ENCODE measurements at regions not wholly inside any gene's neighbourhood (a gene's known extent, or its start where the extent isn't known, plus 50 kb on each side); places are given as distances from the start of the nearest gene placed in this dataset.
A peak's percentile ranks its signal among the peaks of the same experiment; 100 is the strongest.

GRCh38 chrX:9087271-9088040 is 53.5 kb upstream of the FAM9B start:
- TF ChIP-seq, protein P1, sequence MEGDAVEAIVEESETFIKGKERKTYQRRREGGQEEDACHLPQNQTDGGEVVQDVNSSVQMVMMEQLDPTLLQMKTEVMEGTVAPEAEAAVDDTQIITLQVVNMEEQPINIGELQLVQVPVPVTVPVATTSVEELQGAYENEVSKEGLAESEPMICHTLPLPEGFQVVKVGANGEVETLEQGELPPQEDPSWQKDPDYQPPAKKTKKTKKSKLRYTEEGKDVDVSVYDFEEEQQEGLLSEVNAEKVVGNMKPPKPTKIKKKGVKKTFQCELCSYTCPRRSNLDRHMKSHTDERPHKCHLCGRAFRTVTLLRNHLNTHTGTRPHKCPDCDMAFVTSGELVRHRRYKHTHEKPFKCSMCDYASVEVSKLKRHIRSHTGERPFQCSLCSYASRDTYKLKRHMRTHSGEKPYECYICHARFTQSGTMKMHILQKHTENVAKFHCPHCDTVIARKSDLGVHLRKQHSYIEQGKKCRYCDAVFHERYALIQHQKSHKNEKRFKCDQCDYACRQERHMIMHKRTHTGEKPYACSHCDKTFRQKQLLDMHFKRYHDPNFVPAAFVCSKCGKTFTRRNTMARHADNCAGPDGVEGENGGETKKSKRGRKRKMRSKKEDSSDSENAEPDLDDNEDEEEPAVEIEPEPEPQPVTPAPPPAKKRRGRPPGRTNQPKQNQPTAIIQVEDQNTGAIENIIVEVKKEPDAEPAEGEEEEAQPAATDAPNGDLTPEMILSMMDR (IDR thresholded peaks at IDR 0.05; ENCODE audit: control insufficient read depth, extremely low read depth, insufficient read depth): no peak
- H3K4me3 ChIP-seq (ENCODE audit: low read depth, low read length): no peak overlapping the region
- DNase-seq (ENCODE audit: low read depth): no peak

- TF ChIP-seq, protein P1 (IDR thresholded peaks at IDR 0.05; ENCODE audit: control insufficient read depth, extremely low read depth, insufficient read depth): no peak
- no peak for DNase-seq (ENCODE audit: low read depth)
- no peak overlapping the region for H3K4me3 ChIP-seq (ENCODE audit: low read depth, low read length)
Measured at GRCh38 chrX:9088896-9089295, 55.0 kb upstream of the FAM9B start.

GRCh38 chrX:9090766-9091165 is 56.8 kb upstream of the FAM9B start:
- DNase-seq (ENCODE audit: low read depth): no peak
- no peak overlapping the region for H3K4me3 ChIP-seq (ENCODE audit: low read depth, low read length)
- TF ChIP-seq, protein P1 (IDR thresholded peaks at IDR 0.05; ENCODE audit: control insufficient read depth, extremely low read depth, insufficient read depth): no peak

- H3K4me3 ChIP-seq (ENCODE audit: low read depth, low read length): no peak overlapping the region
- TF ChIP-seq, protein P1 (IDR thresholded peaks at IDR 0.05; ENCODE audit: control insufficient read depth, extremely low read depth, insufficient read depth): no peak
- DNase-seq (ENCODE audit: low read depth): no peak
Measured at GRCh38 chrX:9091258-9091657, 57.3 kb upstream of the FAM9B start.

GRCh38 chrX:9102956-9103355 is 69.0 kb upstream of the FAM9B start:
- TF ChIP-seq, protein P1 (IDR thresholded peaks at IDR 0.05; ENCODE audit: control insufficient read depth, extremely low read depth, insufficient read depth): no peak
- peak; percentile 87 for DNase-seq (ENCODE audit: low read depth)
- no peak overlapping the region for H3K4me3 ChIP-seq (ENCODE audit: low read depth, low read length)

DNA sequence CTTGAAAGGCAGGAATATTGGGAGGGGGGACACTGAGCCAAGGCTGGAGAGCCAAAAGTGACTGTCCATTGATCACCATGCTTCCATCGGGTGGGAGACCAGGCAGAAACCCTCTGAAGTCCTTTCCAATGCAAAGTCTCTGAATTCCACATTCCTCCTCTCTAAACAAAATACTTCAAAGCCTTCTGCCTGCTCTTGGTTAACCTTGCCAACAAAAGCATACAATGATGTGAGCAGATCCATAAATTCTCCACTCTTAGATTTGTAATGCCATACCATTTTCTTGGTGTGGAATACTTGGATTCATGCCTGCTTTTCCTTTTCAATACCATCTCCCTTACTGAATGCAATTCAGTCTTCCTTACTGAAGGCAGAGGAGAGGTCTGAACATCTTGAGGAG is 74.1 kb upstream of the FAM9B start:
- no peak overlapping the region for H3K4me3 ChIP-seq (ENCODE audit: low read depth, low read length)
- no peak for DNase-seq (ENCODE audit: low read depth)
- TF ChIP-seq, protein P1 (IDR thresholded peaks at IDR 0.05; ENCODE audit: control insufficient read depth, extremely low read depth, insufficient read depth): no peak

DNA sequence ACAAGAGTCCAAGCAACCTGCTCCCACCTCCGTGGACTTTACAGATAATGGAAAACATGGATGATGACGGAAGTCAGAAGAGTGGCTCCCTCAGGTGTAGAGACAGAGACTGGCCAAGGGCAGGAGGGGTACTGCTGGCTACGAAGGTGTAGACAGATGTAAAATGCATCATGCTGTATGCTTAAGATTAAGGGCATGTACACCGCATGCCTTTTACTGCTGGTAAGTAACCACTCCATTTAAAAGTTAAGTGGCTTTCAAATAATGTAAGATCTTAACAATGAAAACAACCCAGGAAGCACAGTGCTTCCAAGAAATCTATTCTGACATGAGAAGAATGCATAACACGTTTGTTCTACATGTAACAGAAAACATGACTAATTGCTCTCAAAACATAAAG is 76.9 kb upstream of the FAM9B start:
- DNase-seq (ENCODE audit: low read depth): no peak
- TF ChIP-seq, protein P1 (IDR thresholded peaks at IDR 0.05; ENCODE audit: control insufficient read depth, extremely low read depth, insufficient read depth): no peak
- no peak overlapping the region for H3K4me3 ChIP-seq (ENCODE audit: low read depth, low read length)

Measured in LNCaP clone FGC (cell line).